IMR-90 (cell line): ENCODE measurements at regions not wholly inside any gene's neighbourhood (a gene's known extent, or its start where the extent isn't known, plus 50 kb on each side); places are given as distances from the start of the nearest gene placed in this dataset.

ENCODE experiments used
- ATAC-seq: fragments of 200-7000 bp; cut with Tn5 transposase; 2 replicates; pipeline ENCODE4 v1.9.1; 2020; ENCODE audit warnings: low read depth, mild to moderate bottlenecking, moderate library complexity
- BruUV-seq: library from RNA; stranded (reverse); fragments of 400-500 nt; replicated peaks from 2 replicates; lab custom pipeline; 2021; lab: Mats Ljungman, UMichigan
- CTCF ChIA-PET: fragments of 300-600 bp; formaldehyde crosslinking; extraction: SDS; loops from one replicate; lab custom pipeline; 2021; ENCODE audit warnings: antibody characterized with exemption; lab: Yijun Ruan, JAX
- POLR2A ChIA-PET: fragments of 300-600 bp; sonication (Branson Sonifier 250); formaldehyde crosslinking; loops from one replicate; lab custom pipeline; 2022; ENCODE audit warnings: antibody characterized with exemption; ENCODE audit not compliant: unreplicated experiment; lab: Charles Lee
- DNase-seq: peaks from one replicate; pipeline ENCODE4 v3.0.0; 2013
- H2AFZ ChIP-seq: replicated peaks from 2 replicates; pipeline ENCODE3; 2013; ENCODE audit warnings: low read length, mild to moderate bottlenecking; ENCODE audit not compliant: poor library complexity
- H2AK5ac ChIP-seq: 2 replicates; pipeline ENCODE4 v1.6.1; 2013; ENCODE audit warnings: low read depth, low read length, inconsistent platforms
- H2AK9ac ChIP-seq: replicated peaks from 2 replicates; pipeline ENCODE3; 2013; ENCODE audit warnings: mild to moderate bottlenecking, low read depth, low read length, moderate library complexity; ENCODE audit not compliant: poor library complexity
- H2BK120ac ChIP-seq: 2 replicates; pipeline ENCODE4 v1.6.1; 2013; ENCODE audit warnings: low read depth, low read length, inconsistent platforms
- H2BK15ac ChIP-seq: 3 replicates; pipeline ENCODE4 v1.6.1; 2013; ENCODE audit warnings: low read depth, low read length, inconsistent platforms
- H2BK20ac ChIP-seq: 2 replicates; pipeline ENCODE4 v1.6.1; 2013; ENCODE audit warnings: low read depth, mild to moderate bottlenecking, inconsistent platforms, low read length, moderate library complexity
- H2BK5ac ChIP-seq: 2 replicates; pipeline ENCODE4 v1.6.1; 2013; ENCODE audit warnings: mild to moderate bottlenecking, low read depth, low read length, inconsistent platforms; ENCODE audit not compliant: poor library complexity, severe bottlenecking
- H3K14ac ChIP-seq: replicated peaks from 2 replicates; pipeline ENCODE4 v1.6.1; 2013; ENCODE audit warnings: low read depth, low read length, inconsistent platforms
- H3K18ac ChIP-seq: 2 replicates; pipeline ENCODE4 v1.6.1; 2013; ENCODE audit warnings: low read depth, low read length, control low read depth
- H3K23ac ChIP-seq: 2 replicates; pipeline ENCODE4 v1.6.1; 2013; ENCODE audit warnings: low read depth, low read length, inconsistent platforms
- H3K27ac ChIP-seq: 2 replicates; pipeline ENCODE4 v1.5.1; 2013; ENCODE audit warnings: mild to moderate bottlenecking, control low read depth, low read length; ENCODE audit not compliant: insufficient read depth
- H3K27me3 ChIP-seq: 2 replicates; pipeline ENCODE4 v1.6.1; 2013; ENCODE audit warnings: low read length; ENCODE audit not compliant: control insufficient read depth, insufficient read depth
- H3K36me3 ChIP-seq: 2 replicates; pipeline ENCODE4 v1.6.1; 2013; ENCODE audit warnings: low read length, mixed read lengths; ENCODE audit not compliant: control insufficient read depth, insufficient read depth
- H3K4ac ChIP-seq: 2 replicates; pipeline ENCODE4 v1.6.1; 2013; ENCODE audit warnings: low read depth, low read length, inconsistent platforms
- H3K4me1 ChIP-seq: 2 replicates; pipeline ENCODE4 v1.6.1; 2013; ENCODE audit warnings: low read length, mixed read lengths; ENCODE audit not compliant: control insufficient read depth, insufficient read depth
- H3K4me2 ChIP-seq: 2 replicates; pipeline ENCODE4 v1.6.1; 2013; ENCODE audit warnings: low read depth, mild to moderate bottlenecking, control low read depth, low read length, moderate library complexity
- H3K4me3 ChIP-seq: 2 replicates; pipeline ENCODE4 v1.5.1; 2013; ENCODE audit warnings: low read depth, mild to moderate bottlenecking, control low read depth, low read length, moderate library complexity; ENCODE audit not compliant: insufficient read depth
- H3K56ac ChIP-seq: 2 replicates; pipeline ENCODE4 v1.6.1; 2013; ENCODE audit warnings: low read length, inconsistent platforms; ENCODE audit not compliant: insufficient read depth; ENCODE audit errors: extremely low read depth
- H3K79me1 ChIP-seq, 2 experiments: 2 replicates each; pipeline ENCODE4 v1.6.1; 2013; ENCODE audit warnings: low read length in 2 of 2, inconsistent platforms in 1 of 2, low read depth in 1 of 2
- H3K9ac ChIP-seq: 2 replicates; pipeline ENCODE4 v1.6.1; 2013; ENCODE audit warnings: low read depth, low read length, control low read depth
- H3K9me1 ChIP-seq: 2 replicates; pipeline ENCODE4 v1.6.1; 2013; ENCODE audit warnings: low read length, inconsistent platforms; ENCODE audit not compliant: insufficient read depth
- H3K9me3 ChIP-seq: 2 replicates; pipeline ENCODE4 v1.6.1; 2013; ENCODE audit warnings: low read length; ENCODE audit not compliant: control insufficient read depth, insufficient read depth
- H4K20me1 ChIP-seq: 2 replicates; pipeline ENCODE4 v1.6.1; 2013; ENCODE audit warnings: low read length, inconsistent platforms; ENCODE audit not compliant: insufficient read depth
- H4K5ac ChIP-seq: 2 replicates; pipeline ENCODE4 v1.6.1; 2013; ENCODE audit warnings: mild to moderate bottlenecking, low read depth, low read length, control low read depth
- H4K8ac ChIP-seq, 2 experiments: 2 replicates each; pipeline ENCODE4 v1.6.1; 2013; ENCODE audit warnings: low read depth in 2 of 2, low read length in 2 of 2, control low read depth in 1 of 2, inconsistent platforms in 1 of 2
- H4K91ac ChIP-seq: 2 replicates; pipeline ENCODE4 v1.6.1; 2013; ENCODE audit warnings: low read depth, low read length, inconsistent platforms; ENCODE audit not compliant: insufficient read depth
- CEBPB ChIP-seq: IDR thresholded peaks from 2 replicates; pipeline ENCODE4 v1.6.1; 2012; ENCODE audit warnings: low read depth, low read length, improper control_type of control experiment
- CTCF ChIP-seq: conservative IDR thresholded peaks from 2 replicates; pipeline ENCODE4 v1.5.1; 2012; ENCODE audit warnings: mild to moderate bottlenecking, low read depth, low read length, improper control_type of control experiment
- FOS ChIP-seq: fragments of 150-350 bp; IDR thresholded peaks from 2 replicates; pipeline ENCODE4 v1.6.1; 2016; ENCODE audit warnings: low read depth, low read length
- MAFK ChIP-seq: IDR thresholded peaks from 2 replicates; pipeline ENCODE4 v1.6.1; 2012; ENCODE audit warnings: low read depth, low read length, improper control_type of control experiment
- NFE2L2 ChIP-seq: fragments of 150-350 bp; IDR thresholded peaks from 2 replicates; pipeline ENCODE4 v1.6.1; 2016; ENCODE audit warnings: low read depth, mild to moderate bottlenecking, low read length
- POLR2A ChIP-seq: IDR thresholded peaks from 2 replicates; pipeline ENCODE4 v1.6.1; 2012; ENCODE audit warnings: mild to moderate bottlenecking, low read depth, low read length
- USF2 ChIP-seq: fragments of 150-350 bp; IDR thresholded peaks from 2 replicates; pipeline ENCODE4 v1.6.1; 2017; ENCODE audit warnings: mild to moderate bottlenecking, antibody characterized with exemption, low read length, low read depth
- WGBS, 2 experiments: methylation state at CpG; one replicate each; pipeline versions ENCODE4 v1.1.5 to v1.1.7; 2013; ENCODE audit warnings: missing lambda C conversion rate in 2 of 2; ENCODE audit not compliant: insufficient read length in 1 of 2; ENCODE audit errors: extremely low coverage in 2 of 2; 5-methylcytosine and 5-hydroxymethylcytosine counted together
- dilution Hi-C: fragments of 300-500 bp; cut with HindIII; formaldehyde crosslinking; loops from one replicate; pipeline ENCODE4 v1.14.3; 2018; ENCODE audit warnings: low sequenced_read_pairs; ENCODE audit not compliant: unreplicated experiment
- in situ Hi-C: fragments of 300-500 bp; cut with MboI; formaldehyde crosslinking; loops from 3 replicates; pipeline ENCODE4 v1.14.3; 2019; ENCODE audit warnings: low sequenced_read_pairs, inconsistent platforms, mixed read lengths
- intact Hi-C: fragments of 100-400 bp; cut with micrococcal nuclease; formaldehyde crosslinking; loops from 2 replicates; pipeline ENCODE4 v1.10.0; 2022

DNA sequence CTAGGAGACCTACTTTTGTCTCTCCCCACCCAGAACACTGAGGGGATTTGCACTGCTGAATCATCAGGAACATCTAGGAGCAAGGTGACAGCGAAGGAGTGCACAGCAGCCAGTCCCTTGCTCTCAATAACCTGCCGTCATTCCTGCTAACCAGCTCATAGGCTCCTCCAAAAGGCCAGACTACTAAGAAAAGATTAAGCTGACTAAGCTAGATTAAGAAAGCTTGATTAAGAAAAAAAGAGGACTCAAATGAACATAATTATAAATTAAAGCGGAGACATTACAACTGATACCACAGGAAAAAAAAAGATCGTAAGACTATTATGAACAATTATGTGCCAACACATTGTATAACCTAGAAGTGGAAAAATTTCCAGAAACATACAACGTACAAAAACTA is 1254.8 kb upstream of the CHAC2 start:
- peak overlapping the region; percentile 38; the same call in 1 of the 3 replicates for H2BK15ac ChIP-seq

More for the DNA sequence above, 1254.8 kb upstream of the CHAC2 start:
- Histone ChIP-seq H3K4me3 (no peak overlapping the region), H4K5ac (peak overlapping the region; percentile 27; the same call in 1 of the 2 replicates), H2BK20ac (peak overlapping the region; percentile 48; the same call in 1 of the 2 replicates), H2AFZ (no peak overlapping the region), H3K9me1 (no peaks in the 10 kb centered on the region), H4K20me1 (no peaks in the 10 kb centered on the region), H2AK9ac (no peak overlapping the region), H3K36me3 (no peaks in the 10 kb centered on the region), H3K79me1 (no peaks in the 10 kb centered on the region), H3K4ac (peak overlapping the region; percentile 9; the same call in 1 of the 2 replicates), H3K56ac (no peak overlapping the region), H4K8ac (peak overlapping the region in 1 of 2 experiments; percentile 50; a peak in 2 of 4 replicates), H3K14ac (no peak overlapping the region), H2BK5ac (peak overlapping the region; percentile 46), H3K23ac (no peak overlapping the region), H2AK5ac (peak overlapping the region; percentile 92; the same call in 1 of the 2 replicates), H3K18ac (peak overlapping the region; percentile 45), H3K4me2 (no peak overlapping the region), H3K27ac (peak overlapping the region; percentile 10; the same call in 1 of the 2 replicates), H3K9ac (no peak overlapping the region), H2BK120ac (peak overlapping the region; percentile 48), H4K91ac (peak overlapping the region; percentile 84), H3K27me3 (no peaks in the 10 kb centered on the region), H3K9me3 (no peaks in the 10 kb centered on the region), H3K4me1 (peaks cover 8% of the 10 kb centered on the region)
- CTCF ChIA-PET: no interaction called here
- BruUV-seq: no TSS peak
- POLR2A ChIA-PET: no interaction called here
- in situ Hi-C loops (no loop called here), dilution Hi-C loops (no loop called here), intact Hi-C loops (no loop called here)
- WGBS, 2 experiments: no CpG with 5 or more reads among the region's 5 CpGs
- DNase-seq (no peak), ATAC-seq (no peak)
- no peak for TF ChIP-seq CTCF
- peak; percentile 69 for TF ChIP-seq MAFK
- no peak for TF ChIP-seq FOS
- TF ChIP-seq NFE2L2: no peak
- TF ChIP-seq CEBPB: no peak
- no peak for TF ChIP-seq USF2
- TF ChIP-seq POLR2A: no peak
